NT2/D1 (cell line): ENCODE measurements at regions not wholly inside any gene's neighbourhood (a gene's known extent, or its start where the extent isn't known, plus 50 kb on each side); places are given as distances from the start of the nearest gene placed in this dataset.

Experiments
- YY1 ChIP-seq: IDR thresholded peaks from 2 replicates; pipeline ENCODE4 v1.6.1; 2011; ENCODE audit not compliant: insufficient read length, insufficient read depth
- ZNF274 ChIP-seq: IDR thresholded peaks from 2 replicates; pipeline ENCODE4 v1.6.1; 2011; ENCODE audit warnings: mild to moderate bottlenecking, low read depth, low read length

- TF ChIP-seq YY1: no peak
- no peak for TF ChIP-seq ZNF274
These were observed 273.2 kb upstream of the MPDZ start for GRCh38 chr9:13552606-13553215.
